ENCODE measurements at regions not wholly inside any gene's neighbourhood (a gene's known extent, or its start where the extent isn't known, plus 50 kb on each side); places are given as distances from the start of the nearest gene placed in this dataset.

- no peak for DNase-seq (ENCODE audit: low spot score in 2 of 2, unreplicated experiment in 2 of 2)
Observed at GRCh38 chr16:89038811-89039735, 54.6 kb upstream of the ACSF3 start.

GRCh38 chr16:89039756-89040155, 53.9 kb upstream of the ACSF3 start:
- H3K9me3 Mint-ChIP-seq = no peaks in the 10 kb centered on the region

More at GRCh38 chr16:89038811-89039735, 54.6 kb upstream of the ACSF3 start:
- Mint-ChIP-seq H3K4me1 (no peaks in the 10 kb centered on the region), H3K4me3 (no peak overlapping the region), H3K36me3 (no peaks in the 10 kb centered on the region), H3K27me3 (ENCODE audit: low read depth) (peaks cover 39% of the 10 kb centered on the region), H3K27ac (no peak overlapping the region), H3K9me3 (no peaks in the 10 kb centered on the region)
- TF ChIP-seq CTCF (IDR thresholded peaks at IDR 0.05; ENCODE audit: unreplicated experiment) = no peak

GRCh38 chr16:89040391-89040790, 53.3 kb upstream of the ACSF3 start:
- no peak overlapping the region for H3K27ac Mint-ChIP-seq
- H3K36me3 Mint-ChIP-seq = no peaks in the 10 kb centered on the region
- no peak for TF ChIP-seq CTCF (IDR thresholded peaks at IDR 0.05; ENCODE audit: unreplicated experiment)
- no peaks in the 10 kb centered on the region for H3K9me3 Mint-ChIP-seq
- no peak overlapping the region for H3K4me3 Mint-ChIP-seq
- DNase-seq (ENCODE audit: low spot score in 2 of 2, unreplicated experiment in 2 of 2) = no peak
- peaks cover 31% of the 10 kb centered on the region for H3K27me3 Mint-ChIP-seq (ENCODE audit: low read depth)
- no peaks in the 10 kb centered on the region for H3K4me1 Mint-ChIP-seq

More at GRCh38 chr16:89039756-89040155, 53.9 kb upstream of the ACSF3 start:
- DNase-seq (ENCODE audit: low spot score in 2 of 2, unreplicated experiment in 2 of 2) = no peak
- no peak overlapping the region for H3K27ac Mint-ChIP-seq
- H3K4me1 Mint-ChIP-seq = no peaks in the 10 kb centered on the region
- TF ChIP-seq CTCF (IDR thresholded peaks at IDR 0.05; ENCODE audit: unreplicated experiment) = no peak
- H3K27me3 Mint-ChIP-seq (ENCODE audit: low read depth) = peaks cover 36% of the 10 kb centered on the region
- no peak overlapping the region for H3K4me3 Mint-ChIP-seq
- no peaks in the 10 kb centered on the region for H3K36me3 Mint-ChIP-seq

- TF ChIP-seq CTCF (IDR thresholded peaks at IDR 0.05; ENCODE audit: unreplicated experiment) = no peak
- H3K36me3 Mint-ChIP-seq = no peaks in the 10 kb centered on the region
- no peaks in the 10 kb centered on the region for H3K4me1 Mint-ChIP-seq
- peaks cover 3% of the 10 kb centered on the region for H3K9me3 Mint-ChIP-seq
- no peak overlapping the region for H3K27ac Mint-ChIP-seq
- H3K27me3 Mint-ChIP-seq (ENCODE audit: low read depth) = peaks cover 29% of the 10 kb centered on the region
- H3K4me3 Mint-ChIP-seq = no peak overlapping the region
- no peak for DNase-seq (ENCODE audit: low spot score in 2 of 2, unreplicated experiment in 2 of 2)
Observed at GRCh38 chr16:89040861-89041570, 52.6 kb upstream of the ACSF3 start.

- Mint-ChIP-seq H3K9me3 (peaks cover 5% of the 10 kb centered on the region), H3K36me3 (no peaks in the 10 kb centered on the region)
Observed at GRCh38 chr16:89041571-89042481, 51.8 kb upstream of the ACSF3 start.

More at GRCh38 chr16:89041571-89042481, 51.8 kb upstream of the ACSF3 start:
- H3K27ac Mint-ChIP-seq = no peak overlapping the region
- H3K4me3 Mint-ChIP-seq = no peak overlapping the region
- no peak for DNase-seq (ENCODE audit: low spot score in 2 of 2, unreplicated experiment in 2 of 2)
- H3K27me3 Mint-ChIP-seq (ENCODE audit: low read depth) = peaks cover 25% of the 10 kb centered on the region
- H3K4me1 Mint-ChIP-seq = no peaks in the 10 kb centered on the region
- TF ChIP-seq CTCF (IDR thresholded peaks at IDR 0.05; ENCODE audit: unreplicated experiment) = no peak

All from mesothelial cell of epicardium (in vitro differentiated cells).